Cardiac fibroblast (primary cell): ENCODE measurements at regions not wholly inside any gene's neighbourhood (a gene's known extent, or its start where the extent isn't known, plus 50 kb on each side); places are given as distances from the start of the nearest gene placed in this dataset.
"Not testable (repeated sequence)": the region's sequence is repeated elsewhere in the genome, so short reads cannot be mapped to it uniquely, and the experiment has no call there.

Experiments used
- DNase-seq, 2 donors: peaks; one replicate each; pipeline versions ENCODE4 v3.0.0 to v3.0.0-alpha.2; 2010; ENCODE audit warnings: low read depth in 2 of 2
- H3K4me3 ChIP-seq, 2 donors: replicated peaks in 1 of 2; 1 replicate in 1 of 2; 2 replicates in 1 of 2; pipeline ENCODE4 v1.5.1; 2011; ENCODE audit warnings: low read depth in 2 of 2, low read length in 2 of 2, mild to moderate bottlenecking in 2 of 2, moderate library complexity in 1 of 2
- TF ChIP-seq, protein P1 (sequence below): IDR thresholded peaks from one replicate; pipeline ENCODE4 v1.5.1; 2011; ENCODE audit warnings: low read depth, mild to moderate bottlenecking, low read length, inconsistent platforms

DNA sequence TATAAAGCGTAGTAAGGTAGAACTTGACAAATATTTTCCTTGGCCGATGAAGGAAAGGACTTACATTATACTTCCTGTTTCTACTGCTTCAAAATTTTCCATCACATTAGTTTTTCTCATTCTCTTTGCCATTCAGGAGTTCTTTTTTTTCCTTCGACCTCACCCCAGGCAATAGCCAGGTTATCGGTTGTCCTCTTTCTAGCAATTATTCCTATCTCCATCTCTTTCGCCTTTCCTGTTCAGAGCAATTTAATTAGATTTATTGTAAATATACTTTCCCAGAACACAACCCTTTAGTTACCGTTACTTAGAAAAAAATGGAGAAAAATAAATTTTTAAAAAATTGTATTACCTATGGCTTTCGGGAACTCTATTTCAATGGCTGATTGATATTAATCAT is 205.2 kb downstream of the KCNJ2 start:
- no peak overlapping the region for H3K4me3 ChIP-seq

DNA sequence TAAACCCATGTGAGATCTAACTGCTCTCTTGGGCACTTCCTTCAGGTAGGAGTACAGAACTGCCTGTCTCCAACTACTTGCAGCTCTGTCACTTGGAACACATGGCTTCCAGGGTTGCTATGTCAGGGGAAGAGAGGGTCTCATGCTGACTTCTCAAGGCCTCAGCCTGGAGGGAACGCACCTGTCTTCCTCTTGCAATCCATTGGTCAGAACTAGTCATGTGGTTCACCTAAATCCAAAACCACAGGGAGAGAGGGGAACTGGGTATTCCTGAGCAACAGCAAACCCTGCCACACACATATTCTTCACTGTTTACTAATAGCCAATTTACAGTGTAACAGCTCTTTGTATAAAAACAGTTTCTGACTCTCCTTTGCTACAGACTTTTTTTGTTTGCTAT is 206.1 kb downstream of the KCNJ2 start:
- TF ChIP-seq, protein P1, sequence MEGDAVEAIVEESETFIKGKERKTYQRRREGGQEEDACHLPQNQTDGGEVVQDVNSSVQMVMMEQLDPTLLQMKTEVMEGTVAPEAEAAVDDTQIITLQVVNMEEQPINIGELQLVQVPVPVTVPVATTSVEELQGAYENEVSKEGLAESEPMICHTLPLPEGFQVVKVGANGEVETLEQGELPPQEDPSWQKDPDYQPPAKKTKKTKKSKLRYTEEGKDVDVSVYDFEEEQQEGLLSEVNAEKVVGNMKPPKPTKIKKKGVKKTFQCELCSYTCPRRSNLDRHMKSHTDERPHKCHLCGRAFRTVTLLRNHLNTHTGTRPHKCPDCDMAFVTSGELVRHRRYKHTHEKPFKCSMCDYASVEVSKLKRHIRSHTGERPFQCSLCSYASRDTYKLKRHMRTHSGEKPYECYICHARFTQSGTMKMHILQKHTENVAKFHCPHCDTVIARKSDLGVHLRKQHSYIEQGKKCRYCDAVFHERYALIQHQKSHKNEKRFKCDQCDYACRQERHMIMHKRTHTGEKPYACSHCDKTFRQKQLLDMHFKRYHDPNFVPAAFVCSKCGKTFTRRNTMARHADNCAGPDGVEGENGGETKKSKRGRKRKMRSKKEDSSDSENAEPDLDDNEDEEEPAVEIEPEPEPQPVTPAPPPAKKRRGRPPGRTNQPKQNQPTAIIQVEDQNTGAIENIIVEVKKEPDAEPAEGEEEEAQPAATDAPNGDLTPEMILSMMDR: no peak
- DNase-seq: no peak

More for the DNA sequence above, 205.2 kb downstream of the KCNJ2 start:
- DNase-seq: no peak
- TF ChIP-seq, protein P1: no peak

DNA sequence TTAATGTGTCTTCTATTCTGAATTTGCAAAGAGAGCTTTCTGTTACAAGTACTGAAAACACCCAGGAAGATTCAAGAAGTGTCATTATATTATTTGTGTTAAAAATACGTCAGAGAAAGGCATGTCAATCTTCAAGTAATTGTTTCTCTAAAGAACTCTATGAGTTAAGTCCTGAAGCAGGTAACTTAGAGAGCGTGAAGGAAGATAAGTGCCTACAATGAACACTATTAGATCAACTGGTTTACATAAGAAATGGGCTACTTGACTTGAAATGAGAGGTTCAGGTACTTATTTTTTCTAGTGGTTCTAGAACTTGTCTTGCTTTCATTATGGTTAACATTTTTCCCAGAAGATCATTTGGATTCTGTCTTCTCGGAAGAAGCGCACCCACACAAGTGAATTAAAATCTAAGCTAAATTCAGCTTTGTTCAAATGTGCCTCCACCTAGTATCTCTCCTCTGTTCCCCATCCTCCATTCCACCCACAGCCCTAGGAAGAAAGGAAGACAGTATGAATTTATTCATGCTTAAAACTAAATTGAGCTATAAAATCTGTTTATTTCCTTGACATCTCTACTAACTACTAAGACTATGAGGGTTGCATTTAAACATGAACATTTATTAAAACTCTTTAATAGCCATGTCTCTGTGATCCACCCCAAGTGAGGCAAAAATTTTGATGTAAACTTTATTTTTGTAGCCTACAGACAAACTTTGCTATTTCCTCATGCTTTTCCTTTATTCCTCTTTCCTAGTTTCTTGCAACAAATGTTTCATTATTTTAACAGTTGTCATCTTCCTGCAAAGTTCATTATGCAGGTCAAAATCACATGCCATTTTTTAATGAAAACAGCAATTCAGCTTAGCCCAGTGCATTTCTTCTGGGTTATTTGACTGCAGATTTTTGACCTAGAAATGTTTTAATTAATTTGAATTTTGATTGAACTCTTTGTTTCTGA is 206.8 kb downstream of the KCNJ2 start:
- no peak overlapping the region for H3K4me3 ChIP-seq
- TF ChIP-seq, protein P1: no peak
- no peak for DNase-seq

More for the DNA sequence above, 206.1 kb downstream of the KCNJ2 start:
- H3K4me3 ChIP-seq: no peak overlapping the region

DNA sequence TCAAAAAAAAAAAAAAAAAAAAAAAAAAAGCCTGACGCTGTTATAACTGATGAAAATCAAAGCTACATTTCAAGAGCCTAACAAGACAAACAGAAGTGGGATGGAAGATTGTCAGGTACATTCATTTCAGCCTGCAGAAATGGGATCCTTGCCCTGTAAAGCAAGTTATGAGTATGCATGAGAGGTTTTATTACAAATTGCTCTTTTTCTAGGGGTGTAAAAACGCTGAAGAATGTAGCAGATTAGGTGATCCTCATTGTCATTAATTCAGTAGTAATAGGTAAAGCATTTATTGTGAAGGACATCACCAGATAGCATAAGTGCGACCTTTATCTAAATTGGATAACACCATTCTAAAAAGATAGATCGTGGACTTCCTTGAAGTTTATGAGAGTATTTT is 208.3 kb downstream of the KCNJ2 start:
- TF ChIP-seq, protein P1: no peak
- H3K4me3 ChIP-seq: no peak overlapping the region
- DNase-seq: no peak

DNA sequence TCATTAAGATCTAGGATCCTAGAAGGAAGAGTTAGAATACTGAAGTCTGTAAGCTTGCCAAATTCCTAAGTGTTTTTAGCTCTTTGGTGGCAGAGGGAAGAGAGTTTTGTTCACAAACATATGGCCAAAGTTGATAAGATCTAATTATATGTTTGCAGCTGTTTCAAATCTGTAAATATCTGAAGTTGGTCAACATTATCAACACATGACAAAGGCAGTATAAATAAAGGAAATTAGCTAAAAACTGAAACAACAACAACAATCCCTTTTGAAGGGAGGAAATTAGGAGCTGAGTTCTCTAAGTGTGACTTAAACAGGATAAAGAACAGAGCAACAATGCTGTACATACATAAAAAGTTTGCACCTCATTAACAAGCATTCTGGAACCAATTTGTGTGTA is 208.7 kb downstream of the KCNJ2 start:
- TF ChIP-seq, protein P1: no peak
- no peak overlapping the region for H3K4me3 ChIP-seq
- no peak for DNase-seq

DNA sequence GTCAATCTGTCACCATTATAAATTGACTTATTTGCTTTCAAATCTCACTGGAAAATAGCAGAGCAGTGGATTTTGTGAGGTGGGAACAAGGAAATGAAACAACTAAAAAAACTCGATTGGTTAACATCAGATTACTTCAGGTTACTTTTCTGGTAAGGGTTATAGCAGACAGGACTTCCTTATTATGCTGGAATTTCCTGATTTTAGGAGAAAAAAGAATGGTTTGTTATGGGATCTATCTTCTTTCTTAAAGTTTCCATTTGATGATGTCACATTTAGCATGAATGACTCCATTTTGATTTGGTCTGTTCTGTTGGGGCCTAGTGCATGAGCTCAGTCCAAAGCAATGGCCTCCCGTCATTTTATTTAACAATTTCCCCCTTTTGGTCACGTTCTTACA is 210.6 kb downstream of the KCNJ2 start:
- TF ChIP-seq, protein P1: no peak
- H3K4me3 ChIP-seq: no peak overlapping the region
- no peak for DNase-seq

DNA sequence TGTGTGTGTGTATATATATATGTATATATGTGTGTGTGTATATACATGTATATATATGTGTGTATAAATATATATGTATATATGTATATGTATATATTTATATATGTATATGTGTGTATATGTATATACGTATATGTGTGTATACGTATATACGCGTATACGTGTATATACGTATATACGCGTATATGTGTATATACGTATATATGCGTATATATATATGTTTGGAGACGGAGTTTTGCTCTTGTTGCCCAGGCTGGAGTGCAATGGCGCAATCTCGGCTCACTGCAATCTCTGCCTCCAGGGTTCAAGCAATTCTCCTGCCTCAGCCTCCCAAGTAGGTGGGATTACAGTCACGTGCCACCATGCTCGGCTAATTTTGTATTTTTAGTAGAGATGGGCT is 212.6 kb downstream of the KCNJ2 start:
- not testable (repeated sequence) for DNase-seq, H3K4me3 ChIP-seq
